D721Med (cell line): ENCODE measurements at regions not wholly inside any gene's neighbourhood (a gene's known extent, or its start where the extent isn't known, plus 50 kb on each side); places are given as distances from the start of the nearest gene placed in this dataset.
"Not testable (repeated sequence)": the region's sequence is repeated elsewhere in the genome, so short reads cannot be mapped to it uniquely, and the experiment has no call there.

Experiments
- DNase-seq: peaks from one replicate; pipeline ENCODE4 v3.0.0; 2011; ENCODE audit warnings: low spot score; ENCODE audit not compliant: insufficient read length
- FAIRE-seq: peaks from 2 replicates; lab custom pipeline; 2011; peaks lifted over from hg19 to GRCh38; lab: Jason Lieb, UNC
- CTCF ChIP-seq: IDR thresholded peaks from 2 replicates; pipeline ENCODE4 v1.5.1; 2012; ENCODE audit warnings: mild to moderate bottlenecking, control low read depth; ENCODE audit not compliant: insufficient read depth; ENCODE audit errors: missing control alignments

GRCh38 chr7:32217341-32218153, 147.3 kb upstream of the PDE1C start:
- TF ChIP-seq CTCF: no peak
- DNase-seq: no peak
- no peak for FAIRE-seq

GRCh38 chr7:32216759-32217158, 146.6 kb upstream of the PDE1C start:
- no peak for DNase-seq

GRCh38 chr7:32215697-32216096, 145.5 kb upstream of the PDE1C start:
- no peak for FAIRE-seq
- TF ChIP-seq CTCF: no peak

More at GRCh38 chr7:32216759-32217158, 146.6 kb upstream of the PDE1C start:
- no peak for TF ChIP-seq CTCF
- FAIRE-seq: no peak

GRCh38 chr7:32214913-32215312, 144.7 kb upstream of the PDE1C start:
- FAIRE-seq (no peak), DNase-seq (no peak)
- TF ChIP-seq CTCF: no peak

More at GRCh38 chr7:32215697-32216096, 145.5 kb upstream of the PDE1C start:
- no peak for DNase-seq

GRCh38 chr7:32212321-32212720, 142.1 kb upstream of the PDE1C start:
- FAIRE-seq: no peak
- no peak for DNase-seq
- no peak for TF ChIP-seq CTCF

- FAIRE-seq (no peak), DNase-seq (no peak)
- peak; percentile 7 for TF ChIP-seq CTCF
These were observed 136.8 kb upstream of the PDE1C start for GRCh38 chr7:32206987-32207386.

- DNase-seq: no peak
- no peak for FAIRE-seq
- no peak for TF ChIP-seq CTCF
These were observed 136.3 kb upstream of the PDE1C start for GRCh38 chr7:32206488-32206887.

- not testable (repeated sequence) for DNase-seq, FAIRE-seq
These were observed 135.2 kb upstream of the PDE1C start for GRCh38 chr7:32205298-32205824.
